K562 (cell line): ENCODE measurements at regions not wholly inside any gene's neighbourhood (a gene's known extent, or its start where the extent isn't known, plus 50 kb on each side); places are given as distances from the start of the nearest gene placed in this dataset.

Experiments used
- ATF1 ChIP-seq, 2 experiments: fragments of 450-650 bp in 1 of 2; IDR thresholded peaks; 2 replicates each; pipeline ENCODE4 v1.6.1; 2016; ENCODE audit warnings: missing compliant biosample characterization in 1 of 2, missing genetic modification characterization in 1 of 2
- BRCA1 ChIP-seq, 2 experiments: fragments of 450-650 bp in 1 of 2; sonication (generic) in 1 of 2; formaldehyde crosslinking in 1 of 2; IDR thresholded peaks; 2 replicates each; pipeline versions ENCODE4 v1.5.0 to v1.6.1; 2017 to 2020; ENCODE audit warnings: mild to moderate bottlenecking in 1 of 2, missing genetic modification reagents in 1 of 2
- EZH2 ChIP-seq: IDR thresholded peaks from 2 replicates; pipeline ENCODE4 v1.6.1; 2012; ENCODE audit warnings: low read depth, mild to moderate bottlenecking, inconsistent platforms, low read length, borderline replicate concordance
- GTF2F1 ChIP-seq: IDR thresholded peaks from 2 replicates; pipeline ENCODE4 v1.6.1; 2011; ENCODE audit warnings: low read depth, low read length, improper control_type of control experiment
- NFE2 ChIP-seq: IDR thresholded peaks from 2 replicates; pipeline ENCODE4 v1.6.1; 2014; ENCODE audit warnings: antibody characterized with exemption, low read depth
- PCBP1 ChIP-seq: fragments of 200-400 bp; formaldehyde crosslinking; IDR thresholded peaks from 2 replicates; pipeline ENCODE4 v1.6.1; 2018; ENCODE audit warnings: mild to moderate bottlenecking, low read depth, low read length; ENCODE audit not compliant: poor library complexity, severe bottlenecking
- RBM39 ChIP-seq: fragments of 200-400 bp; formaldehyde crosslinking; optimal IDR thresholded peaks from 2 replicates; pipeline ENCODE3; 2018; ENCODE audit warnings: low read depth, low read length
- RCOR1 ChIP-seq, 2 experiments: IDR thresholded peaks; 2 replicates each; pipeline ENCODE4 v1.6.1; 2012; ENCODE audit warnings: low read depth in 2 of 2, low read length in 2 of 2, borderline replicate concordance in 1 of 2, improper control_type of control experiment in 1 of 2
- SIN3A ChIP-seq, 2 experiments: fragments of 150-350 bp in 1 of 2; IDR thresholded peaks; 2 replicates each; pipeline ENCODE4 v1.6.1; 2011 to 2016; ENCODE audit warnings: borderline replicate concordance in 2 of 2, low read depth in 2 of 2, low read length in 2 of 2, mild to moderate bottlenecking in 2 of 2, moderate library complexity in 2 of 2; ENCODE audit not compliant: control insufficient read depth in 1 of 2
- ZNF318 ChIP-seq, 2 experiments: fragments of 450-650 bp; IDR thresholded peaks; 2 replicates each; pipeline ENCODE4 v1.6.1; 2016; ENCODE audit warnings: mild to moderate bottlenecking in 2 of 2, borderline replicate concordance in 1 of 2, low read depth in 1 of 2, moderate library complexity in 1 of 2
- ZZZ3 ChIP-seq: fragments of 450-650 bp; IDR thresholded peaks from 2 replicates; pipeline ENCODE4 v1.6.1; 2016; ENCODE audit warnings: antibody characterized with exemption, mild to moderate bottlenecking, moderate library complexity
- TF ChIP-seq, protein P1 (sequence below), 3 experiments: IDR thresholded peaks in 2 of 3; conservative IDR thresholded peaks in 1 of 3; 2 replicates each; pipeline ENCODE4 v1.5.1; 2011 to 2012; ENCODE audit warnings: low read length in 3 of 3, mild to moderate bottlenecking in 3 of 3, control low read depth in 2 of 3, improper control_type of control experiment in 1 of 3, inconsistent platforms in 1 of 3, low read depth in 1 of 3, mixed read lengths in 1 of 3, moderate library complexity in 1 of 3; ENCODE audit not compliant: insufficient read depth in 2 of 3

- no peak for TF ChIP-seq ZZZ3
- TF ChIP-seq SIN3A (IDR thresholded peaks at IDR 0.05; ENCODE audit: borderline replicate concordance in 2 of 2, control insufficient read depth in 1 of 2, low read depth in 2 of 2, low read length in 2 of 2), result no peak
- no peak for TF ChIP-seq RBM39
- no peak for TF ChIP-seq PCBP1
- TF ChIP-seq ATF1 (CRISPR knock-in tag; IDR thresholded peaks at IDR 0.05), result no peak
- TF ChIP-seq ATF1 (tag; IDR thresholded peaks at IDR 0.05), result 0 out of 2 replicates have a peak, but pooled peaks have one; percentile 23
- no peak for TF ChIP-seq GTF2F1
- TF ChIP-seq, protein P1, sequence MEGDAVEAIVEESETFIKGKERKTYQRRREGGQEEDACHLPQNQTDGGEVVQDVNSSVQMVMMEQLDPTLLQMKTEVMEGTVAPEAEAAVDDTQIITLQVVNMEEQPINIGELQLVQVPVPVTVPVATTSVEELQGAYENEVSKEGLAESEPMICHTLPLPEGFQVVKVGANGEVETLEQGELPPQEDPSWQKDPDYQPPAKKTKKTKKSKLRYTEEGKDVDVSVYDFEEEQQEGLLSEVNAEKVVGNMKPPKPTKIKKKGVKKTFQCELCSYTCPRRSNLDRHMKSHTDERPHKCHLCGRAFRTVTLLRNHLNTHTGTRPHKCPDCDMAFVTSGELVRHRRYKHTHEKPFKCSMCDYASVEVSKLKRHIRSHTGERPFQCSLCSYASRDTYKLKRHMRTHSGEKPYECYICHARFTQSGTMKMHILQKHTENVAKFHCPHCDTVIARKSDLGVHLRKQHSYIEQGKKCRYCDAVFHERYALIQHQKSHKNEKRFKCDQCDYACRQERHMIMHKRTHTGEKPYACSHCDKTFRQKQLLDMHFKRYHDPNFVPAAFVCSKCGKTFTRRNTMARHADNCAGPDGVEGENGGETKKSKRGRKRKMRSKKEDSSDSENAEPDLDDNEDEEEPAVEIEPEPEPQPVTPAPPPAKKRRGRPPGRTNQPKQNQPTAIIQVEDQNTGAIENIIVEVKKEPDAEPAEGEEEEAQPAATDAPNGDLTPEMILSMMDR (IDR thresholded peaks at IDR 0.05 in 2 of 3, conservative IDR thresholded peaks at IDR 0.05 in 1 of 3; ENCODE audit: insufficient read depth in 2 of 3, low read depth in 1 of 3, low read length in 3 of 3), result peak; percentile 37 to 68 (median 53)
- no peak for TF ChIP-seq BRCA1 (IDR thresholded peaks at IDR 0.05)
- TF ChIP-seq BRCA1 (CRISPR knock-in tag; IDR thresholded peaks at IDR 0.05), result no peak
- TF ChIP-seq ZNF318 (IDR thresholded peaks at IDR 0.05; ENCODE audit: borderline replicate concordance in 1 of 2, low read depth in 1 of 2), result no peak
- TF ChIP-seq RCOR1 (IDR thresholded peaks at IDR 0.05; ENCODE audit: borderline replicate concordance in 1 of 2, low read depth in 2 of 2, low read length in 2 of 2), result no peak
- no peak for TF ChIP-seq EZH2
- TF ChIP-seq NFE2, result no peak
Measured at GRCh38 chr9:115591584-115591984, 473.6 kb upstream of the TNC start.
